GM12891 (cell line): ENCODE measurements at regions not wholly inside any gene's neighbourhood (a gene's known extent, or its start where the extent isn't known, plus 50 kb on each side); places are given as distances from the start of the nearest gene placed in this dataset.
"Not testable (repeated sequence)": the region's sequence is repeated elsewhere in the genome, so short reads cannot be mapped to it uniquely, and the experiment has no call there.

Experiments
- DNase-seq: peaks from one replicate; pipeline ENCODE4 v3.0.0; 2011; ENCODE audit warnings: low spot score; ENCODE audit not compliant: insufficient read length
- FAIRE-seq: peaks from 2 replicates; lab custom pipeline; 2011; peaks lifted over from hg19 to GRCh38; lab: Jason Lieb, UNC
- PAX5 ChIP-seq: IDR thresholded peaks from 2 replicates; pipeline ENCODE4 v1.6.1; 2011; ENCODE audit warnings: low read length, moderate library complexity, mild to moderate bottlenecking; ENCODE audit not compliant: insufficient read depth, severe bottlenecking
- POLR2A ChIP-seq: IDR thresholded peaks from 2 replicates; pipeline ENCODE4 v1.6.1; 2011; ENCODE audit warnings: low read depth, low read length, control low read depth
- POLR2AphosphoS5 ChIP-seq: IDR thresholded peaks from 2 replicates; pipeline ENCODE4 v1.6.1; 2011; ENCODE audit warnings: low read depth, low read length, control low read depth
- POU2F2 ChIP-seq: IDR thresholded peaks from 2 replicates; pipeline ENCODE4 v1.6.1; 2011; ENCODE audit warnings: low read depth, mild to moderate bottlenecking, control low read depth, low read length, moderate library complexity
- SPI1 ChIP-seq: IDR thresholded peaks from 2 replicates; pipeline ENCODE4 v1.6.1; 2011; ENCODE audit warnings: low read depth, low read length, control low read depth
- TAF1 ChIP-seq: IDR thresholded peaks from 2 replicates; pipeline ENCODE4 v1.6.1; 2011; ENCODE audit warnings: low read depth, low read length, control low read depth

DNA sequence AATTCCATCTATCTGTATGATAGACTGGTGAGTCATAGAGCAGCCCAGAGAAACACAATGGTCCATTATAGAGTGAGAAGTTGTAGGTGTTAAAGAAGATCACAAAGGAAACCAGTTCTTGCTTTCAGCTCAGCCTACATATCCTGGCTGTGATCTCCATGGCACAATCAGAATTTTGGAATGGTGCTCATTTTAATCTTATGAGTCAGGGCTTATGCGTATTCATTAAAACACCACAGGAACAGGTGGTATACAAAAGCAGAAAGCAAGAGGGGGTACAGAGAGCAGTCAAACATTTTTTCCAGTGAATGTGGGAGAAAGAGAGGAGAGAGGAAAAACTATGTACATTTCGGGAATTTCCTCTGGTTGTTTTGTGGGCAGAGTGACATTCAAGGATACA lies 126.9 kb downstream of the MFAP3L start:
- no peak for FAIRE-seq
- DNase-seq, result no peak
- TF ChIP-seq SPI1, result no peak
- no peak for TF ChIP-seq POLR2A
- no peak for TF ChIP-seq TAF1
- TF ChIP-seq POLR2AphosphoS5, result no peak
- no peak for TF ChIP-seq PAX5
- TF ChIP-seq POU2F2, result no peak

DNA sequence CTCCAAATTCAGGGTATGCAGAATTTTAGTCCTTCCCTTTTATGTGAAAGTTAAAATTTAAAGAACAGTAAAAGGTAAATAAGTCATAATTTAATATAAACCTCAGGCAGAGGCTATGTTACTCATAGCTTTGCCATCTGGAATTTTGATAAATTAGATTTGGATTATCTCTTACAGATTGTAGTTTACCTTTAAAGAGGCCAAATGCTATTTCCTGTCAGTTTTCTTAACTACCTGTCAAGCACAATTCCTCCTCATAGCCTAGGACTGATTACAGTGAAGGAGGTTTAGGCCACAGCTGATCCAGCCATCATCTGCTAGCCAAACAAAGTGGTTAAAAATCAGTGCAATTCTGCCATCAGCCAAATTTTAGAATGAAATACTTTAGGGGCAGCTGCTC lies 128.1 kb downstream of the MFAP3L start:
- TF ChIP-seq POLR2AphosphoS5 (no peak), SPI1 (no peak)
- DNase-seq, result no peak
- no peak for FAIRE-seq

DNA sequence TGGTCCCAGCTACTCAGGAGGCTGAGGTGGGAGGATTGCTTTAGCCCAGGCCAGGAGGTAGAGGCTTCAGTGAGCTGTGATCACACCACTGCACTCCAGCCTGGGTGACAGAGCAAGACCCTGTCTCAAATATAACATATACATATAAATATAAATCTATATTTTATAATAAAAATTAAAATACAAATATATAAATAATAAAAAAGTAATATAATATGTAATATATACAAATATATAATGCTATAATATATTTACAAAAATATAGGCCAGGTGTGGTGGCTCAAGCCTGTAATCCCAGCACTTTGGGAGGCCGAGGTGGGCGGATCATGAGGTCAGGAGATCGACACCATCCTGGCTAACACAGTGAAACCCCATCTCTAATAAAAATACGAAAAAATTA lies 131.4 kb downstream of the MFAP3L start:
- FAIRE-seq, DNase-seq: not testable (repeated sequence)

DNA sequence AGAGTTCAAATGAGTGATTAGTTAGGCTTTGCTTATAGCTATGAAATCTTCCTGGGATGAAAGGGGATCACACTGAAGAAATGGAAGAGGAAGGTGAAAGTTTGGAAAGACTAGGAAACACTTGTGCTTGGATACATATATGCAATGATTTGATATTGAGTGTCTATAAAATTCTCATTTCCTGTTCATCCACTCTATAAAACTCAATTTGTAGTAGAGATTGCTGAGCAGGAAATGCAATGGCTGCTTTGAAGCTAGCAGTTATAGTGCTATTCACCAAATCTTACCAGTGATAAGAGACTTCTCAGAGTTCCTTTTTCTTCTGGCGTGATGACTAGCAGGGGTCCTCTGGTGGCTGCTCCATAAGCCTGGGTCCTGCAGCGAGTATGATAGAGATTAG lies 128.1 kb upstream of the HPF1 start:
- FAIRE-seq, result no peak
- DNase-seq, result no peak
- TF ChIP-seq PAX5, result no peak
- no peak for TF ChIP-seq TAF1
- TF ChIP-seq POU2F2, result no peak
- TF ChIP-seq SPI1, result no peak

DNA sequence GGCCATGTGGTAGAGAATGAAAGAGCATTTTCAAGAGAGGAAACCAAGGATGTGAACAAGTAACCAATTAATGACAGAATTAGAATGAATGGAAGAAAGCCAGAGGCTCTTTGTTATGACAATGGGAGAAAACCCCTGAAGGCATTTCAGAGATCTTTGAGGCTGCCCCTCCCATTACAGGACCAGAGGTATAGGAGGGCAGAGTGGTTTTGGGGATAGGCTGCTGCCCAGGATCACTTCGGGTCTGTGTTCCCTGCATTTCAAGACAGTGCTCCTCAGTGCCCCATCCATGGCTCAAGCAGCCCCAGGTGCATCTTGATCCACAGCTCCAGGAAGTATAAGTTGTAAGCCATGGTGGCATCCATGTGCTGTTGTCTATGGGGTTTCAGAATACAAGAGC lies 124.0 kb upstream of the HPF1 start:
- FAIRE-seq, result no peak
- TF ChIP-seq SPI1, result no peak
- no peak for TF ChIP-seq POU2F2
- TF ChIP-seq POLR2AphosphoS5, result no peak
- TF ChIP-seq TAF1, result no peak
- no peak for TF ChIP-seq PAX5
- TF ChIP-seq POLR2A, result no peak
- DNase-seq, result no peak

DNA sequence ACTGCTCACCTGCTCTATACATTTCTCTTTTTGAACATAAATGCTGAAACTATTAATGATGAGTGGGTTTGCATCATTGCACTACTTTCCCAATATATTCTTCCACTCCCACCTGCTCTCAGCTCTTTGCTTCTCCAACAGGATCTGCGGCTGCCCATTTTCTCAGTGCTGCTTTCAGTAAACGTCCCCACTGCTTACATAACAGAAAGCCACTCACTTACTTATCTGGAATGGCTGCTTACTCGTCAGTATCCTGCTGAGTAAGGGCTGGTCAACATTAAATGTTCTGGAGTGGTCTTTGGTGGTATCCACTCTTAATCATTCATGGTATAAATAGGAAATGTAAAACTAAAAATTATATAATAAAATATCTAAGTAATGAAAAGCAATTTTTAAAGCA lies 112.8 kb upstream of the HPF1 start:
- TF ChIP-seq POU2F2 (no peak), TAF1 (no peak), SPI1 (no peak), POLR2A (no peak), POLR2AphosphoS5 (no peak)
- FAIRE-seq (no peak), DNase-seq (no peak)

DNA sequence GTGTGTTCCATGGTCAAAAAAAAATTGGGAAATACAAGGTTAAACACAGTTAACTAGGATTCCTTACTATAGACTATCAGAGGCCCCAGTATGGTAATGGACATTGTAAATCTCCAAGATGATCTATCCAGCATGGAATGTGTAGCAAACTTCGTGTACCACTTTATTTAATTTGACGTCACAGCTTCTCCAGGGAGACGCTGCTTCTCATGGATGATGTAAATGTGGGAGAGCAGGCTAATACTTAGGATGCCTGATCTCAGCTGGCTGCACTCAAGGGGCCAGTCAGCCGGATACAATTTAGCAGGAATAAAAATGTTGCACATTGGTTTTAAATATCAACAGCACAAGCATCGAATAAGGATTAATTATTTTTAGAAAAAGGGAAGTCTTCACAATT lies 111.7 kb upstream of the HPF1 start:
- FAIRE-seq, result no peak
- TF ChIP-seq SPI1, result no peak
- TF ChIP-seq POLR2AphosphoS5, result no peak
- TF ChIP-seq POLR2A, result no peak
- no peak for TF ChIP-seq TAF1
- TF ChIP-seq PAX5, result no peak
- no peak for TF ChIP-seq POU2F2
- DNase-seq, result no peak

DNA sequence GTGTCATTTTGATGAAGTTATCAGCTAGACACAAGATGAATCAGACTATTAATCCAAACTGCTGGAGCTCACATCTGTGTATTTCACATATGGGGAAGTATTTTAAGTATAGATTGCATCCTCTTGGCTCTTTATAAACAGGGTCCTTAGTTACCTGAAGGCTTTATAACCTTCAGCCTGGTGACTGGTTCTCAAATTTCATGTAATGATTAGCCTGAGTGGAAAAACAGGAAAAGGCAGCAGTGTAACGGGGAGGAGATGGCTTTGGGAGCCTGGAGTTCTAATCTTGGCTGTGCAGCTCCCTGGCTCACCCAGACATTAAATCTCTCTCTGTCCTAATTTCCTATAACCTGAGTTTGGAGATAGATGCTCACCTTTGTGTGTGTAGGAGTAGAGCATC lies 103.8 kb upstream of the HPF1 start:
- DNase-seq (no peak), FAIRE-seq (no peak)
- TF ChIP-seq POU2F2 (no peak), POLR2A (no peak), POLR2AphosphoS5 (no peak), PAX5 (no peak), TAF1 (no peak), SPI1 (no peak)

DNA sequence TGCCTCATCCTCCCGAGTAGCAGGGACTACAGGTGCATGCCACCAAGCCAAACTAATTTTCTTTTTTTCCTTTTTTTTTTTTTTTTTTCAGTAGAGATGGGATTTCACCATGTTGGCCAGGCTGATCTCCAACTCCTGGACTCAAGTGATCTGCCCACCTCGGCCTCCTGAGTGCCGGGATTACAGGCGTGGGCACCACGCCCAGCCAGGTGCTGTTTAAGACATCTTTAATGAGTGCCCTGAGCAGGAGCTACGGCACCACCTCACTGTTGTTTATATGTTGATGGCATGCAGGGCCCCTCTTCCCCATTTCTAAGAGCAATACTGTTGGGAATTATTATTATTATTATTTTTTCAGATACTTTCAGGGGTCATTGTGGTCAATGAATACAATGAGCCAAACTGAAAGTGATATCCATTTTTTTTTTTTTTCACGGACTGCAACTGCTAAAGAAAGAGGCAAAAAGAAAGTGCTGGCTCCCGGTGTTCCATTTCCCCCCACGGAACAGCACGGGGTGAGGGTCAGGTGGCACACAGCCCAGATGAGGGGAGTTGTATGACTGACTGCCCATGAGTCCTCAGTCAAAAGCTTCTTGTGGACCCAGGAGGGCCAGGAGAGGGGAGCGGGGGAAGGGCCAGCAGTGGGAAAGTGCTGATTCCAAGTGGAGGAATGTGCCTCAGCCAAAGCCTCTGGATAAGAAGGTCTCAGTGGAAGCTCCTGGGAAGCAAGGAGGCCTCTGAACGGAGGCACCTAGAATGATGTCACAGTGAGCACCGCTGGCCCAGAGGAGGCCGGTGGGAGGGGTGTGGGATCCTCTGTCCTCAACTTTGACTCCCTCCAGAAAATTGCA lies 101.8 kb upstream of the HPF1 start:
- TF ChIP-seq TAF1 (no peak), POLR2A (no peak), POLR2AphosphoS5 (no peak)

DNA sequence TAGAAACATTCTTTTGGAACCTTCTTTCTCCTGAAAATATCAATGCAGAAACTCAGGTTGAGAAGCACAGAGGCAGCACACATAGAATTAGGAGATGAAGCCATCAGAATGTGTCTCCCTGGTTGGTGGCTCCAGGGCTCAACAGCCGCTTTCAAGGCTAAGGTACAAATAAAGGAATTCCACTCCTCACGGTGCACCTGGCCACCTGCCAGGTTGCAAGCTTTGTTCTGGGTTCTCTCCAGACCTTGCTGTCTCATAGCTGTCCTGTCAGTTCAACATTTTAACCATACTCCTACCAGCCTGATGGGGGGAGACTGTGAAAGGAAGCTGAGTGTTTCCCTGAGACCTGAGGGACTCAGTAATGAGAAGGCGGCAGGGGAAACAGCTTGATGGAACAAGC lies 96.3 kb upstream of the HPF1 start:
- no peak for FAIRE-seq
- TF ChIP-seq POLR2AphosphoS5 (no peak), TAF1 (no peak), SPI1 (no peak), PAX5 (no peak), POU2F2 (no peak), POLR2A (no peak)
- no peak for DNase-seq

More for the DNA sequence above, 101.8 kb upstream of the HPF1 start:
- FAIRE-seq (no peak), DNase-seq (no peak)

DNA sequence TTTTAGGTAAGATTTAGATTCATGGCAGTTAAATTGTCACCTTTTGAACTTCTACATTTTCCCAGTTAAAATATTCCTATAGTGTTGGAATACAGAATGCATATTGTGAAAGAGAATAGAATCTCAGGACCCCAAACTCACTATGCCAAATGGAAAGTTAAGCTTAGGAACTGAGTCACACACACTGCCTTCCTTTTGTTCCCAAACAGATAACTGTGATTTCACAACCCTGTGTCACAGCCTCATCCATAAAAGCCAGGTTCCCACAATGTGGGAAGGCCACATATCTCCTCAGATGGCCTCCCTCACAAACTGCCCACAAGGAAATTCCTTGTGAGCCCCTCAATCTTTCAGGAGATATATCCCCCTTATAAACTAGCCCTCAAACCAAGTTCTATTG lies 94.7 kb upstream of the HPF1 start:
- FAIRE-seq, result no peak
- TF ChIP-seq POLR2A (no peak), PAX5 (no peak), SPI1 (no peak), POLR2AphosphoS5 (no peak)

More for the DNA sequence above, 94.7 kb upstream of the HPF1 start:
- no peak for DNase-seq
